ACHN (cell line): ENCODE measurements at regions not wholly inside any gene's neighbourhood (a gene's known extent, or its start where the extent isn't known, plus 50 kb on each side); places are given as distances from the start of the nearest gene placed in this dataset.

ENCODE experiments used
- DNase-seq: peaks from one replicate; pipeline ENCODE4 v3.0.0-alpha.2; 2015
- in situ Hi-C: cut with HindIII; loops from 2 replicates; pipeline ENCODE4 v1.10.0; 2017; ENCODE audit warnings: low sequenced_read_pairs, low pct_ligation_motif_present, low pct_unique_long_range_greater_than_20kb

- in situ Hi-C loops = no loop called here
- no peak for DNase-seq
Measured at GRCh38 chr3:178079966-178080365, 456.3 kb upstream of the KCNMB2 start.

- DNase-seq = no peak
- in situ Hi-C loops = no loop called here
Measured at GRCh38 chr3:178082326-178082906, 453.8 kb upstream of the KCNMB2 start.

DNA sequence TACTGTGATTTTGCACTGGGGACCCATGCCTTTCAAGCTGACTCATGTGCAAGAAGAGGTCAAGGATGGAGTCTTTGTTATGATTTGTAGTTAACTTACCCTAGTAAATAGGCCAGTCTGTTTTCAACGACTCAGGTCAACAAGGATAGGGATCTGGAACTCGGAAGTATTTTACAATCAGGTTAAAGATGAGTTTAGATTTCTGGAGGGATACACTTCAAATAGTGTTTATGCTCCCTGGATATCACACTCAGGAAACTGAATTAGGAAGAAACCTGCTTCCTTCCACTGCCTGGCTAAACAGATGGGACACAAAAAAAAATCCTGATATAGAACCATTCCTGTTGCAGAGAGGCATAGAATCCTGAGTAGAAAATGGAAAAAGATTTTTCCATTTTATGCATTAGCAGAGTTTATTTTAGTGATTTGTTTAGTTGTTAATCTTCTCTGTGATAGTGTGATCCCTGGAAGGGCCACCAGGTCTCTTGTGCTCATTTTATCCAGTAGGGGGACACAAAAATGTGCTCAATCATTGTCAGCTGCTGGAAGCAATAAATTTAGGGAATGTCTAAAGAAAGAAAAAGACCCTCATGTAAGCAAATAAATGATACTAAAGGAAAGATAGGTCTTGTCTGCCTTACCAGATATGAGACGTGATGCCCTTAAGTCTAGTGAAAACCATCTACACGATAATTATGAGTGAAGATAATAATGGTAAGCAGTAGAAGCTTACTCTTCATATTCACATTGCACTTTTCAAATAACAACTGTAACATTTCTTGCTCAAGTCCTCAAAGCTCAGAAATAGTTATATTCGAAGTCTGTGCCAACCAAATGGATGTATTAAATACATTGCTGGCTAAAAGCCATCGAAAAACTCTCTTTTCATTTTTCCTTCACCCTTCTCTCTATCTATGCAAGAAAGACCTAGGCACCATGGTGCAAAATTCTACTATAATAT, 452.1 kb upstream of the KCNMB2 start:
- in situ Hi-C loops = no loop called here
- peak; percentile 16 for DNase-seq

GRCh38 chr3:178084938-178085816, 451.1 kb upstream of the KCNMB2 start:
- no peak for DNase-seq
- in situ Hi-C loops = no loop called here

- in situ Hi-C loops = no loop called here
- no peak for DNase-seq
Measured at GRCh38 chr3:178085817-178086123, 450.5 kb upstream of the KCNMB2 start.

- in situ Hi-C loops = no loop called here
- no peak for DNase-seq
Measured at GRCh38 chr3:178086144-178086825, 450.0 kb upstream of the KCNMB2 start.

DNA sequence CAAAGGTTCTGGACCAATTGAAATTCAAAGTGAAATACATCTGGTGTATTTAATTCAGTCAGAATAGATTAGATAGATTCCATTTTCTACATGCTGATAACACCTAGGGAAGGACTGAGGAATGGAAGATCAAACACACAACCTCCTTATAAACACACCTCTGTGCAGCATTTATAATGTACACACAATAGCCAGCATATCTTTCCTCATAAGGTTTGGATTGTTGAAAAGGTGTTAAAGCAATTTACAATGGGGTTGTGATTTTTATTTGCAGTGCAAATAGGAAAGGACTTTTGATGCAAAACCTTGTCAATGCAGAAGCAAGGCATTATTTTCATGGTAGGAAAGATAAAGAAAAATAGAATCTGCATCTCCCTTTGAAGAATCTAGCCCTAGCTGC, 448.9 kb upstream of the KCNMB2 start:
- no peak for DNase-seq
- in situ Hi-C loops = no loop called here

DNA sequence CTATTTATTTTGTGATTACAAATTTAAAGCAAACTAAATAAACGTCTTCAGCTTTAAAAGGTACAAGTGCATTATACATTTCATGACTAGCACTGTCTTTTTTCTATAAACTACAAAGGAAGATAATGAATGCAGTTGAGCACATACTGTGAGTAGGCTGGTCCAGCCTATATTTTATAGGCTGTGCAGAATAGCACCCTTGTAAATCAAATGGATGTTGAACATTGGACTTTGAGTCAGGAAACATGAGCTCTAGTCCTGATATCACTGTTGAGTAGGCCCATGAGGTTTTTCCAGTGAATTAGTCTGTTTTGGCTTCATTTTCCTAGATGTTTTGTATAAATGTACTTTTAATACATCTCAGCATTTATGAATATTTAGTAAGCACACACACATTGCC, 447.3 kb upstream of the KCNMB2 start:
- no peak for DNase-seq
- in situ Hi-C loops = no loop called here

DNA sequence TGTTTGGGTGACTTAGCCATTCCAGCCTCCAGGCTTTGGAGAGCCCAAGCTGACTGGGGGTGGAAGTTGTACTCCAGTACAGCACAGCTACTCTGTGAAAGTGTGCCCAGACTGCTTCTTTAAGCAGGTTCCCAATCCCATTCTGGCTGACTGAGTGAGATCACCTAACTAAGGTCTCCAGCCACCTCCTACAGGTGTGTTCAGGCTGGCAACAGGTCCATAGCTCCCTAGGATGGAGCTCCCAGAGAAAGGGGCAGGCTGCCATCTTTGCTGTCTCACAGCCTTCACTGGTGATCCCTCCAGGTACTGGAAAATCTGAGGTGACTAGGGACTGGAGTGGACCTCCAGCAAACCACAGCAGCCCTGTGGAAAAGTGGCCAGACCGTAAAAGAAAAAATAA, 445.3 kb upstream of the KCNMB2 start:
- in situ Hi-C loops = no loop called here
- DNase-seq = no peak

- in situ Hi-C loops = no loop called here
Measured at GRCh38 chr3:178095522-178095921, 440.7 kb upstream of the KCNMB2 start.

GRCh38 chr3:178096955-178097354, 439.3 kb upstream of the KCNMB2 start:
- DNase-seq = no peak
- in situ Hi-C loops = no loop called here

More at GRCh38 chr3:178095522-178095921, 440.7 kb upstream of the KCNMB2 start:
- no peak for DNase-seq

- no peak for DNase-seq
- in situ Hi-C loops = no loop called here
Measured at GRCh38 chr3:178097576-178097975, 438.7 kb upstream of the KCNMB2 start.

DNA sequence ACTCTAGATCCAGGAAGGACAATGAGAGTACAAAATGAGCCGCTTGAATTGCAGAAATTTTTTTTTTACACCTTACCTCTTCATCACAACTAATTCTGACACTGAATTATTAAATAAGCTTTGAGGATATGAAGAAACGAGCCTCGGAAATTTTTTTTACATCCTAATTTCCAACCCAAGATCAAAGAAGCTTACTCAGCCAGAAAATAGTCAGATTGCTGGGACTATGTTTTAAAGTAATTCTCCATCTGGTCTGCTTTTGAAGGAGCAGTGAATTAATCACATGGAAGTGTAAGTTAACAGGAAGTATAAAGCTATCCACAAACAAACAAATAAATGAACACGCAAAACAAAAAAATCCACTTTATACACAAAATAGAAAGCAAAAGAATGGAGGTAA, 437.0 kb upstream of the KCNMB2 start:
- in situ Hi-C loops = no loop called here
- no peak for DNase-seq

DNA sequence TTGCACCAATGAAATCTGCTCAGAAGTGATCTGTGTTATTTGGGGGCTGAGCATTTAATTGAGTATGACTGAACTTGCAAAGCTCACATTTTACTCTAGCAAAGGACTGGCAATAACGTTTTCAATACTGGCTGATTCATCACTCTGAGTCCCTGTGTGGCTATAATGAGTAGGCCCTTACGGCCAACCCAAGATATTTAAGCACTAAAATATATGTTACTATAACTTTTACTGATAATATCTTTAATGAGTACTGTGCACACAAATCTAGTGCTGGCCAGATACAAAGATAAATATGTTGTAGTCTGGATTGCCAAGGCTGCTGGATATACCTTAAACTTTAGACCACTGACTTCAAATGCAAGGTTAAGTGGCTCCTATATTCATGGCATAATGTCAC, 436.4 kb upstream of the KCNMB2 start:
- no peak for DNase-seq
- in situ Hi-C loops = no loop called here

- DNase-seq = no peak
- in situ Hi-C loops = no loop called here
Measured at GRCh38 chr3:178100908-178101307, 435.3 kb upstream of the KCNMB2 start.

DNA sequence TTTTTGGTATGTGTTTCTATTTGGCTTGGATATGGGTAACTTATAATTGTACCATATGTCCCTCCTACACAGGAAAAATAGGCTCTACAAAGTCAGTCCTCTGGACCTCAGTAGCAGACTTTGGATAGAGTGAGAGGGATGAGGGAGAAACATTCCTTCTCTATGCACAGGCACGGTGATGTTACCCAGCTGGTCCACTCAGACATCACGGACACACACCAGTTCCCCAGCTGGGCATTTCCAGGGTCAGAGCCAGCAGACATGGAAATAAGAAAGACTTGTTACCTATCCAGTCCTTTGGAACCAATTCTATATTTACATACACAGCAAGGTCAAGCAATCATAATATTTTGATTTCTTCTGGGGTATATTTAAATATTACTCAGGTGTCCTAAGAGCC, 433.1 kb upstream of the KCNMB2 start:
- no peak for DNase-seq

GRCh38 chr3:178107804-178108203, 428.4 kb upstream of the KCNMB2 start:
- in situ Hi-C loops = no loop called here
- no peak for DNase-seq

More for the DNA sequence above, 433.1 kb upstream of the KCNMB2 start:
- in situ Hi-C loops = no loop called here

DNA sequence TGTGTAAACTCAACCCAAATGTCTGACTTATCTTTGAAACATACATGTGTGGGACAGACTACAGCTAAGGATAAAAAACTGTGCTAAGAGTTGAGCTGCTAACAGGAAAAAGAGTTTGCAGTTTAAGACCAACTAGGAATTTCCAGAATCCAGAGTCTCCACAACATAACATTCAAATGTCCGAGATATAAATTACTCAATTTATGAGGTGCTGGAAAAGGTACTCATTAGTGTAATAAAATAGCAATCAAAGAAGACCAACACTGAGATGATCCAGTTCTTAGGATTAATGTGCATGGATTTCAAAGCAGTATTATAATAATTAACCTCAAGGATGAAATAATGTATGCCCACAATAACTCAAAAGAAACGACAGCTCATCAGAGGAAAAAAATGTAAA, 426.5 kb upstream of the KCNMB2 start:
- no peak for DNase-seq
- in situ Hi-C loops = no loop called here

- DNase-seq = no peak
- in situ Hi-C loops = no loop called here
Measured at GRCh38 chr3:178112134-178112533, 424.1 kb upstream of the KCNMB2 start.
